ENCODE measurements at regions not wholly inside any gene's neighbourhood (a gene's known extent, or its start where the extent isn't known, plus 50 kb on each side); places are given as distances from the start of the nearest gene placed in this dataset.

DNA sequence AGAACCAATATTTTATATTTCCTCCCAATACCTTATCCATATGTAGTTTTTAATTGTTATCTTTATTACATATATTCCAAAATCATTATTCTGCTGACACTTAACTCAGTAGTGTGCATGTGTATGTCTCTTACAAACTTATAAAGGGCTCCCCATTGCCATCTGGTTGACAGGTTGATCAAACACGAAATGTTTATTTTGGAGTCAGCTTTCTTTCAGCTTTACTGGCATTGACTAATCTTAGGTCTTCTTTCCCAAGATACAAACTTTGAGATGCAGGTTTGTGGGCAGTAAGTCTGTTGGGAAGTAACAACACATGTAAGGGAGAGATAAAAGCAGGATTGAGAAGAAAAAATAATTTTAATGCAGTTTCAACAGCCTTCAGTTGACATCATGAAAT is 716.0 kb upstream of the CHD1 start:
- CTCF ChIA-PET = no interaction called here
- POLR2A ChIA-PET = no interaction called here
- H3K4me3 ChIP-seq (ENCODE audit: low read depth, low read length) = no peak overlapping the region
- TF ChIP-seq, protein P1, sequence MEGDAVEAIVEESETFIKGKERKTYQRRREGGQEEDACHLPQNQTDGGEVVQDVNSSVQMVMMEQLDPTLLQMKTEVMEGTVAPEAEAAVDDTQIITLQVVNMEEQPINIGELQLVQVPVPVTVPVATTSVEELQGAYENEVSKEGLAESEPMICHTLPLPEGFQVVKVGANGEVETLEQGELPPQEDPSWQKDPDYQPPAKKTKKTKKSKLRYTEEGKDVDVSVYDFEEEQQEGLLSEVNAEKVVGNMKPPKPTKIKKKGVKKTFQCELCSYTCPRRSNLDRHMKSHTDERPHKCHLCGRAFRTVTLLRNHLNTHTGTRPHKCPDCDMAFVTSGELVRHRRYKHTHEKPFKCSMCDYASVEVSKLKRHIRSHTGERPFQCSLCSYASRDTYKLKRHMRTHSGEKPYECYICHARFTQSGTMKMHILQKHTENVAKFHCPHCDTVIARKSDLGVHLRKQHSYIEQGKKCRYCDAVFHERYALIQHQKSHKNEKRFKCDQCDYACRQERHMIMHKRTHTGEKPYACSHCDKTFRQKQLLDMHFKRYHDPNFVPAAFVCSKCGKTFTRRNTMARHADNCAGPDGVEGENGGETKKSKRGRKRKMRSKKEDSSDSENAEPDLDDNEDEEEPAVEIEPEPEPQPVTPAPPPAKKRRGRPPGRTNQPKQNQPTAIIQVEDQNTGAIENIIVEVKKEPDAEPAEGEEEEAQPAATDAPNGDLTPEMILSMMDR (IDR thresholded peaks at IDR 0.05; ENCODE audit: insufficient read depth, low read length, missing control alignments) = no peak
- DNase-seq (ENCODE audit: low read depth, low spot score) = no peak

DNA sequence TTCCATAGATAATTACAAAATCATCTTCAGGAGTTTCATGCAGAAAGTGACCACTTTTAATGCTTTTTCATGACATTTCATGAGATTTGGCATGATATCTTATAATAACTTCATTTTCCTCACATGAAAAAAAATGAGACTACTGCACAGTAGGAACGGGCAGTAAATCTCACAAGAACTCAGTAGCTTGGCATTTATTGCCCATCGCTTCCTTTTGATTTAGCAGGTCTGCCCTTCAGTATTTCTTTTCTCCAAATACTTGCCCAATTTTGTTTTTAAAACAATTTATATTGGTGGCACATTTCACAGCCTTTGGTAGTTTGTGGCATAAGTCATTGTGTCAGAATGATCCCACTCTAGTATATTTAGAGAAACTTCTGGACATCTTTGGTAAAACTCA is 711.8 kb upstream of the CHD1 start:
- TF ChIP-seq, protein P1 (IDR thresholded peaks at IDR 0.05; ENCODE audit: insufficient read depth, low read length, missing control alignments) = no peak
- POLR2A ChIA-PET = no interaction called here
- CTCF ChIA-PET = no interaction called here
- no peak for DNase-seq (ENCODE audit: low read depth, low spot score)
- H3K4me3 ChIP-seq (ENCODE audit: low read depth, low read length) = no peak overlapping the region

DNA sequence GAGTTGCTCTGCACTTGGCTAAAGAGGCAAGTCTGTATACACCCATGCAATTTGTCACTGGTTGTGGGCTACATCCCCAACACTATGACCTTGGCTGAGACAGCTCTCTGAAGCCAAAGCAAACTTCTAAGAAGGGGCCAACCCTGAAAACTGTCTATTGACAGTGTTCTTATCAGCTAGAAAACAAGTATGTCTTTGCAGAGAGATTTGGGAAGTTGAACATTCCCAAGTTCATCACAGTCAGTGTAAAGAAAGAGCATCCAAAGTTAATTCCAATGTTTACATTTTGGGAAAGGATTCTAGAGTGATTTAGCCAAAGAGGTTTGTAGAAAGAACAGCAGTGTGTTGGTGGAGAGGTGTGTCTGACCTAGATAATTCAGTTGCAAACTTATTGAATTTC is 711.1 kb upstream of the CHD1 start:
- POLR2A ChIA-PET = no interaction called here
- no peak overlapping the region for H3K4me3 ChIP-seq (ENCODE audit: low read depth, low read length)
- DNase-seq (ENCODE audit: low read depth, low spot score) = no peak
- TF ChIP-seq, protein P1 (IDR thresholded peaks at IDR 0.05; ENCODE audit: insufficient read depth, low read length, missing control alignments) = no peak
- CTCF ChIA-PET = no interaction called here

DNA sequence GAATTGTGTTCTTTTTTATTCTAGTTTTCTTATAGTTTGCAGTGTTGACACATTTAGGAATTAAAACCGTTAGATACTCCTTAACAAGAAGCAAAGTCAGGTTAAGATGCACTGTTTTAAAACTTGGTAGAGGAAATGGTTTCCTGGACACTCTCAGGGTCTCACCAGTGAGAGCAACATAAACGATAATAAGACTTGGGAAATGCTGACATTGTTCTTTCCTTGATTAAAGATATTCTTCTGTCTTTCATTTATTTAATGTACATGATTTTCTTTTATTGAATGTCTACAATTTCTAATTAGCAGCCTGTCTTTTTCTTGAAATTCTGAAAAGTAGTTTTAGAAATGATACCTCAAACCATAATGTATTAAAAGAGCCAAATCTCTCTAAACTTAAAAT is 707.9 kb upstream of the CHD1 start:
- ChIA-PET POLR2A (no interaction called here), CTCF (no interaction called here)
- H3K4me3 ChIP-seq (ENCODE audit: low read depth, low read length) = no peak overlapping the region
- TF ChIP-seq, protein P1 (IDR thresholded peaks at IDR 0.05; ENCODE audit: insufficient read depth, low read length, missing control alignments) = no peak
- DNase-seq (ENCODE audit: low read depth, low spot score) = no peak

DNA sequence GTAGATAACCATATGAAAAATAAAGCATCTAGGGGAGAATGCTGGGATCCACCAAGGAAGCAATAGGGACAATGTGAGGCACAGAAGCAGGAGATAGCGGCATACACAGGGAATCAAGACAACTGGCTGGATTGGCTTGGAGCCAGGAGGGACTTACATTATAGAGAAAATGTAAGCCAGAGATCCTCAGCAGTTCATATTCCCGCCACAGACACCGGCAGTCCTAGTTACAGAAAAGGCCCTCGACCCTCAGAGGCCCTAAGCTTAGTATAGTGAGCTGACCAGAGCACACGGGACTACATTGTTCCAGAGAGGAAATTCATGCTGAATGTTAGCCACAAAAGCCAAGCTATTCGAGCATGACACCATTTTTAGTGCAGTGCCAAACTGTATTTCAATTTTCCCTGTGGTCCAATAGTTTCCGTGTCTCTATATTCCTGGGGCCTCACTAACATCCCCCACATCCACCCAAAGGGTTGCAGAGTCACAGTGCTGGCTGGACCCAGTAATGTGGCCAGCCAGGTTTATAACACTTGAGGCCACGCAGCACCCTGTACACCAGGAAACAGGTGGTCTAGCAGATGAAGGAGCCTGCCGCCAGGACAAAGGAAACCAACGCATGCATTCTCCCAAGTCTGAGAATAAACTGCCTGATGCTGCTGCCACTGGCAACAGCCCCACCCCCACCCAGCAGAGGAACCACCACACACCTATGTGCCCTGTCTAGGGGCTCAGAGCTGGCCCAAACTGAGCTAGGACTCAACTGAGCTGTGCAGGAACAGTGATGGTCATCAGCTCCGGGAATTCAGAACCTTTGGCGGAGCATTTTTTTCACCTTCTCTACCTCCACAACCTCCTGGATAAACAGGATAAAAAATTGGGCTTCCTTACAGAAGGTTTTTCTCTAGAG is 693.2 kb upstream of the CHD1 start:
- TF ChIP-seq, protein P1 (IDR thresholded peaks at IDR 0.05; ENCODE audit: insufficient read depth, low read length, missing control alignments) = no peak
- ChIA-PET CTCF (no interaction called here), POLR2A (no interaction called here)
- DNase-seq (ENCODE audit: low read depth, low spot score) = no peak
- H3K4me3 ChIP-seq (ENCODE audit: low read depth, low read length) = no peak overlapping the region

DNA sequence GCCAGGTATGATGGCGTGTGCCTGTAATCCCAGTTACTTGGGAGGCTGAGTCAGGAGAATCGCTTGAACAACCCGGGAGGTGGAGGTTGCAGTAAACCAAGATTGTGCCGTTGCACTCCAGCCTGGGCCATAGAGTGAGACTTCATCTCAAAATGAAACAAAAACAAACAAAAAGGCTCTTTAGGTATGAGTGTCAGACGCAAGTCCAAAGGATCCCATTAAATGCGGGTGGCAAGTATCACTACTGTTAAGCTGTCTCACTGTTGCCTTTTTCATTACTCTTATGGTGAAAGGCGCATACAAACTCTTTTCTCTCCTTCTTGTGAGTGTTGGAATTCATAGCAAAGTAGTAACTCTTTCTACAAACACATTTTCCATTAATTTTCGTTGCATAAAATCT is 688.5 kb upstream of the CHD1 start:
- TF ChIP-seq, protein P1 (IDR thresholded peaks at IDR 0.05; ENCODE audit: insufficient read depth, low read length, missing control alignments) = no peak
- POLR2A ChIA-PET = no interaction called here

More for the DNA sequence above, 688.5 kb upstream of the CHD1 start:
- CTCF ChIA-PET = no interaction called here
- no peak for DNase-seq (ENCODE audit: low read depth, low spot score)
- no peak overlapping the region for H3K4me3 ChIP-seq (ENCODE audit: low read depth, low read length)

Data from AG04449 (cell line).